COR-L47 (cell line): ENCODE measurements at regions not wholly inside any gene's neighbourhood (a gene's known extent, or its start where the extent isn't known, plus 50 kb on each side); places are given as distances from the start of the nearest gene placed in this dataset.

Source experiments
- DNase-seq: peaks from one replicate; lab custom pipeline; 2025; lab: John Stamatoyannopoulos, UW

GRCh38 chr14:26395726-26396125 lies 202.1 kb downstream of the NOVA1 start:
- DNase-seq, result no peak

GRCh38 chr14:26394150-26394810 lies 203.6 kb downstream of the NOVA1 start:
- DNase-seq, result peak; percentile 91

GRCh38 chr14:26392498-26392897 lies 205.3 kb downstream of the NOVA1 start:
- no peak for DNase-seq

DNA sequence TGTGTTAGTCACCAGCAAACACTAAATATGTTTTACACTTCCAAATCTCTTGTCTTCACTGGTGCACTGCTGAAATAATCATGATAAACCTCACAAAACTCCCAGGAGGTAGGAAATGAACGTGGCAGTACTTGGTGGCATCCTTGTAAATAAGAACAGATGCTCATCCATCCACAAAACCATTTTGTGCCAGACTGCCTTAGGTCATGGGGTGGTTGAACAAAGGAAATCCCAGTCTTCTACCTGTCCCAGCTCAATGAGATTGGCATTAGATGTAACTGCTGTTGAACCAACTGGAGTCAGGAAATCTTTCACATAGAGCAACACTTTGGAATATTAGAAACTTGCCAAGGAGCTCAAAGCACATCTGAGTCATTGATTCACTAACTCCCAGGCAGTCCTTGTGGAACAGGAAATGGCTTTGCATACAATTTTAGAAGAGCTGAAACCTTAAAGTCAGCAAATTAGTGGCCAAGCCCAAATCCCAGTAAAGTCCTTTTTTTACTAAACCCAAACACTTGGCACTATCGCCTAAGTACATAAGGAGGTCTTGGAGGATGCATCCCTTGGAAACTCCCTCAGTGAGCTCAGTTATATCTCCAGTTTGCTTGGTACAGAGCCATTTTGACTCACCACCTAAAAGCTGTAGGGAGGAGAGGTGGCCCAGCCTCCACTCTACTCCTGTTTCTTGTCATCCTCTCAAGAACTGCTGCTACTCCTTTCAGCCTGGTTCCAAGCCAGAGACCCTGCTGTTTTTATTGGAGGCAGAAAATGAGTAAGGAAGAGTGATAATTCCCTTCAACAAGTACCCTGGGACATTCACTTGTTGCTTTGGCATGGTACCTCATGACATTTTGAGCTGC lies 208.0 kb downstream of the NOVA1 start:
- no peak for DNase-seq

- no peak for DNase-seq
Observed at GRCh38 chr14:26385310-26385709, 212.5 kb downstream of the NOVA1 start.

DNA sequence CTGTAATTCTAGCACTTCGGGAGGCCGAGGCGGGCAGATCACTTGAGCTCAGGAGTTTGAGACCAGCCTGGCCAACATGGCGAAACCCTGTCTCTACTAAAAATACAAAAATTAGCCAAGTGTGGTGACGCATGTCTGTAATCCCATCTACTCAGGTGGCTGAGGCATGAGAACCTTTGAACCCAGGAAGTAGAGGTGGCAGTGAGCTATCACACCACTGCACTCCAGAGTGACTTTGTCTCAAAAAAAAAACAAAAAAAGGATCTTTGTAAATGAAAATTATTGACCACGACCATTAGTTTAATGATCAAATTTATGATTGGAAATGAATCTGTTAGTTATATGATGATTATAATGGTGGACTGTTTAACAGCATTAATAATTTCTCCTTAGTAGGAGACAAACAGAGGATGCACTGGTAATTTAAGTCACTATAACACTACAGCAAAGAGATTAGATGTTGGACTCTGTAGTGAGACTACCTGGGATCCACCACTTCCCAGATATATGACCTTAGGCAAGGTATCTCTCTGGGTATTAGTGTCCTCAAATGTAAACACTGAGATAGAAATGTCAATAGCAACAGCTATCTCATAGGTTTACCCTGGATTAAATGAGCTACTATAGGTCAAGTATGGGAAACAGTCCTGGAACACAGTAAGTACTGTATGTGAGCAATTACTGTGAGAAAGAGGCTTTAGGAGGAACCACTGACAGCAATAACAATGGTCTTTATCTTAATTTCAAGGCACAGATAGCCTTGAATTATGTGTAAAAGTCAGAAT lies 214.7 kb downstream of the NOVA1 start:
- DNase-seq, result no peak

DNA sequence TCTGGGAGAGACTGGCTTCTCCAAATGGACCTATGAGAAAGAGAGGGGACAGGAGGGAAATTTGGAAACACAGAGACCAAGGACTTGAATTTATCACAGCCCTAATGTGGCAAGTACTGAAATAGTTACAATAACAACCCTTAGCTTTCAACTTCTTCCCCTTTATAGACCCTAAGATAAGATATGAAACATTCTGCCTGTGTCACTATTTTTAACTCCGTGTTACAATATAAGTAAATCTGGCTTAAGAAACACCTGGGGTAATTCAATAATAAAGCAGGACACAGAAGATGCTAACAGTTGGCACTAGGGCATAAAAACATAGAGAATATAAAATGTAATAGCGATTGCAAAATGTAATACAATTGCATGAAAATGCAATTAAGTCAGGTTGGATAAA lies 216.4 kb downstream of the NOVA1 start:
- DNase-seq, result no peak

- no peak for DNase-seq
Observed at GRCh38 chr14:26380637-26381036, 217.2 kb downstream of the NOVA1 start.

DNA sequence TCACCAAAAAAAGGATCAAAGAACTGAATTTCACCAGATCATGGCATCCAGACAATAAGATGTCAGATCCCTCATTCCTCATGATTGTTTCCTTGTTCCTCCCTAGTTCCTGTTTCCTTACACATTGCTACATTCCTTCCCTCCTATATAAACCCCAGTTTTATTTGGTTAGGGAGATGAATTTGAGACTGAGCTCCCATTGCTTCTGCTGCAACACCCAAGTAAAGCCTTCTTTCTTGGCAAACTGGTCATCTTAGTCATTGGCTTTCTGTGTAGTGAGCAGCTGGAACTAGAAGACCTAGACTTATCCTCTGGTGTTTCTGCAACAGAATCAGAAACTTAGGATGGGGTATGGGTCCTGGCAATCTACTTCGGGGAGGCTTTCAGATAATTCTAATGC lies 217.9 kb downstream of the NOVA1 start:
- DNase-seq, result no peak

DNA sequence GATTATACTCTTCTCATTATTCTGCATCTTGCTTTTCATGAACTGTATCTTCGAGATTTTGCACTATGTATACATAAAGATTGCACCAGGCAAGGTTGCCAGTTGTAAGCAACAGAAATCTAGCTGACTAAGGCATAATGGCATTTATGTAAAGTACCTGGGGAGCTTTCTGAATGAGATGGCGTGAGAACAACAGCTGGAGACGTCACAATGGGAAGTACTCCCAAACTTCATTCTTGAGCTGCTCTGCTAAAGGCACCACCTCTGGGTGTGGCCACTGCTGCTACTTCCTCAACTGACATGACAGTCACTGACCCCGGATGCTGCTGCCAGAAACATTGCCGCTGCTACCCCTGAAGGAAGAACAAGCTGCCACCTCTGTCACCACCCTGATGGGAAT lies 220.7 kb downstream of the NOVA1 start:
- DNase-seq, result no peak

DNA sequence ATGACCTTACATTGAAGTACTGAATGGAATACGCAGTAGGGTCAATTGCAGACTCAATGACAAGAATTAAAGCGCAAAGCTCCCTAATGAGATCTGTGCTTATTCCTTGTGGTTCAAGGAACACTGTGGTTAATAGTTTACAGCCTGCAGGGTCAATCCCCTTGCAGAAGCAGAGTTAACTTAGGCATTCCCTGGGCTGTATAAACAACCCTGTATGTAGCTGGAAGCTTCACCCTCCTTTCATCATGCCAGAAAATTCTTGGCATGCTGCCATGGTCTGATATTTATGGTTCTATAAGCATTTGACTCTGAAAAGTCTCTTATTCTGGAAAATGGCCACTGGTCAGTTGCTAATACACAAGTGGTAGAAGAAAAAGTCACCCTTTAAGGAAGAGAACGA lies 227.7 kb downstream of the NOVA1 start:
- peak; percentile 13 for DNase-seq

GRCh38 chr14:26363689-26364088 lies 234.1 kb downstream of the NOVA1 start:
- DNase-seq, result no peak

- no peak for DNase-seq
Observed at GRCh38 chr14:26344596-26344995, 253.2 kb downstream of the NOVA1 start.

GRCh38 chr14:26339381-26339780 lies 258.5 kb downstream of the NOVA1 start:
- no peak for DNase-seq

GRCh38 chr14:26338231-26338630 lies 259.6 kb downstream of the NOVA1 start:
- DNase-seq, result no peak

- no peak for DNase-seq
Observed at GRCh38 chr14:26334288-26334687, 263.5 kb downstream of the NOVA1 start.

- no peak for DNase-seq
Observed at GRCh38 chr14:26332966-26333365, 264.9 kb downstream of the NOVA1 start.

- no peak for DNase-seq
Observed at GRCh38 chr14:26330982-26331381, 266.9 kb downstream of the NOVA1 start.

DNA sequence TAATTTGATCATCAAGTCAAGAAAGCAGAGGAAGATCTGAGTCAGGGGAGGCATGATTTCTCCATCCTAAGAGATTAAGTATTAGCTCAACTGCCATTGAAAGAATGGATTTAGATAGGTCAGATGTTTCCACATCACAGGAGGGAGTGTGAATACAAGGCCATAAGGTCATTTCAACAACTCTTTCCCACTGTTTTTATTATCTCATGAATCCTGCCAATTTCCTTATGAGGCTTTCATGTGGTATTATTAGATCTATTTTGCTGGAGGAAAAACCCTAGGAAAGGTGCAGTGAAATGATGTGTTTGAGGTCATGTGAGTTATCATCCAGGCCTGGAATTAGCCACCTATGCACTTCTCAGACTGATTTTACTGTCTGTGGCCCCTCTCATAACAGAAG lies 269.0 kb downstream of the NOVA1 start:
- DNase-seq, result no peak

DNA sequence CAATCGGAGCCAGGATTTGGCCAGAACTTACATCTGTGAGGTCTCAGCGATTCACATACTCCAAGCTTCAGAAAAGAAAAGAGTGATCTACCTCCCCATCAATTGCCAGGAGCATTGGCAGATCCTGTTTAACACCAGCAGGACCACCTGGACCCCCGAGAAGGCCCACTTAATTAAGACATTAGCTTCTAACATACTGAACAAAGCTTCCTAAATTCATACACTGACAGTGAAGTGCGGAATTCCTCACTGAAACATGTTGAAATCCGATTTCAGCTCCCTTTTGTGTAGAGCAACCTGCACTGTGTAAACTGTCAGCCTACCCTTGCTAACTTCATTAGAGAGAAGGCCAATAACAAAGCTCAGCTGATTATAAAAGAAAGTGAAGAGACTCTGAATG lies 274.0 kb downstream of the NOVA1 start:
- DNase-seq, result peak; percentile 58

DNA sequence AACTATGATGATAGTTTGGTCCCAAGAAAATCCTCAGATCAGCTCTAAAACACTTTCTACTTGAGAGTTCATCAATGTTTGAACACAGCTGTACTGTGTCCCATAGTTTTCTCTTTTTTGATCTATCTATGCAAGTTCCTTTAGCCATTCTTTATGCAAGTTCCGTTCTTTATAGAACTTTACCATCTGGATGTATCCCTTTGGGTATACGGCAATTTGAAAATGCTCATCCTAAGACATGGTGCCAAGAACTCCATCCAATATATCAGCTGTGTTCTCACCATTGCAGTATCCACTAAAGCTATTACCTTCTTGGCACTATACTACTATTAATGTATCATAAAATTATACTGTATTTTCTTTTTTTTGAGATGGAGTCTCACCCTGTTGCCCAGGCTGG lies 276.9 kb downstream of the NOVA1 start:
- no peak for DNase-seq

- no peak for DNase-seq
Observed at GRCh38 chr14:26319139-26319864, 278.5 kb downstream of the NOVA1 start.
